ENCODE measurements at regions not wholly inside any gene's neighbourhood (a gene's known extent, or its start where the extent isn't known, plus 50 kb on each side); places are given as distances from the start of the nearest gene placed in this dataset.
"Not testable (repeated sequence)": the region's sequence is repeated elsewhere in the genome, so short reads cannot be mapped to it uniquely, and the experiment has no call there.

DNA sequence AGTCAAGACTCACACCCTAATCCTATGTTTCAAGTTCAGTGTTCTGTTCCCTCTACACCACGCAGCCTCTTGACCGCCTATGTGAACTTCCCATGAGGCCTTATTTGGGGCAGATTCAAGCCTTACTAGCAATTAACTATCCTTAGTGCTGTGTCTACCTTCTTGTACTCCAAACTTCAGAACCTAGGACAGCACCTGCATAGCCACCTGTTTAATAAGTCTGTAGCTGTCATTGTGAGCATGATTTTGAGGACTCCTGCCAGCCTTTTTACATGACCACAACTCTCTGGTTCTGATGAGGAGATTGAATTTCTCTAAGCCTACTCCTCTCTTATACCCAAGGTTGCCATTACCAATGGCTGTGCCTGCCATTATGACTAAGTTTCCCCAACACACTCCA, 50.8 kb upstream of the PCSK1 start:
- DNase-seq: no peak

DNA sequence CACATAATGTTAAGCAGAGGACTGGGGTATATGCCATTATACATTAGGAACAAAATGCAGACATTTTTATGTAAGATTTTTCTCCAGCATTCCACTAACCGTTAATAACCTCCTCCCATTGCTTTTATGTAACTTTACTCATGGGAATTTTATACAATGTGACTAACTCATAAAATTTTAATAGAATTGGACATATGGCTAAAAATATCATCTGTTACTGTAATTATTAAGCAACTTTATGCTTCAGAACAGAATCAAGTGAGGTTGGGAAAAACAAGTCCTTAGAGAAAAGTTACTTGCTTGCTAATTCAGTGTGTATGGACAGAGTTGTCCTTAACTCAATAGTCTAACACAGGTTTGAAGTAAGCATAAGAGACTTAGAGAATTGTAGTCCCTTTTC, 54.8 kb upstream of the PCSK1 start:
- no peak for DNase-seq

DNA sequence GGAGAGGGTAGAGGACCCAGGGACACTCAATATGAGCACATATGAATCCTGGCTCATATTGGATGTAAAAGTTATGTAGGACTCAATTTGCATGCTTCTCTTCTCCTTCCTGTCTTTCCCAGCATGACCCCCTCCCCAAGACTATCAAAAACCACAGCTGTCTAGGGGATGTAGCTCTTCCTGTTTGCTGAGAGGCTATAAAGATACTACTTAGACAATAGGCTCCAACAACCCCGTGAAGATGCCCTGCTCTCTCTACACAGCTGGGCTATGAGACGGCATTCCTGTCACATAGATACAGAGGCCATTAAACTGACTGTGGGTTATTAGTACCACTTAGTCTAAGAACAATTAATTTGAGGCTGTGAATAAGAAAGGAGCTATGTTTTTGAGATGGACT, 56.5 kb upstream of the PCSK1 start:
- DNase-seq: no peak

DNA sequence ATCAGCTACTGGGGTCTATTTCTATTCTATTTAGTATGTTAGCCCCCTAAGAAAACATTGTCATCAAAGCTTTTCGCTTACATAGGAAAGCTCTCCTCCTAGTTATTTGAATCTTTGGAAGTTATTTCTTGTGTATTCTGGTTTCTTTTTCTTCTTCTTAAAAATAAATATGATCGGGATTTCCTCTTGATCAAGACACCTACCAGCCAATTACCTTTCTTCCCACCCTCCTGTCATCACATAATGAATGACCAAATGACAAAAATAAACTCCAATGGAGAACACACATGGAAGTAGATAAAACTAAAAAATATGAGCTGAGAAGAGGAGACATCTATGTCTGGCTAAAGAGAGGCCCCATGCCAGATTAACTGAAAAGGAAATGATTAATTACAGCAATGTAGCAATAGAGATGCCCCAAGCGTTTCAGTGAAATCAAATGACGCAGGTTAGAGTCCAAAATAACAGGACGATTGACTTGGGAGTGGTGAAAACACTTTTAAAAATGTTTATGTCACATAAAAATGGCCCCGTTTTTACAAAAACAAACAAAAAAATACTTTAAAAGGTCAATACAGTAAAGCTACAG, 59.5 kb upstream of the PCSK1 start:
- no peak for DNase-seq

DNA sequence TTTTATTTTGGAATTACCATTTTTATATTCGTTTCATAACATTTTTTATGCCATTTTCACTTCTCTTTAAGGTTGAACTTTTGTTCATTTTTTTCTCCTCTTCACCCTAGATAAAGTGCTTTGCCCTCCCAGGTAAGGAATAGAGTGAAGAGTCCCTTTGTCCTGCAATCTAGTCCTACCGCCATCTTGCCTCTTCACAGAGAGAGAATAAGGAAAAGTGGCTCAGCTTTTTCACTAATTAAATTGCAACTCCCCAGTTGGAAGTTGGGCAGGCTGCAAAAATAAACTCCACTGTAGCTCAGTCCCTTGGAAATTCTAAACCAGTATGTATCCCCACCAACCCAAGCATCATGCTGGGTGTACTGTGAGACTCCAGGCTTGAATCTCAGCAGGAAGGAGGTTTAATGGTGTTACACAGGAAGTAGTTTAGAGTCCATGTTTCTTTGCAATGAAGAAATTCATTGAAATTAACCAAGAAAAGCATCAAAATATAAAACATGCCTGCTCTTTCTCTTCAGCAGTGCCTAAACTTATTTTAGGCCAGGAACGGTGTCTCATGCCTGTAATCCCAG, 60.3 kb upstream of the PCSK1 start:
- no peak for DNase-seq

DNA sequence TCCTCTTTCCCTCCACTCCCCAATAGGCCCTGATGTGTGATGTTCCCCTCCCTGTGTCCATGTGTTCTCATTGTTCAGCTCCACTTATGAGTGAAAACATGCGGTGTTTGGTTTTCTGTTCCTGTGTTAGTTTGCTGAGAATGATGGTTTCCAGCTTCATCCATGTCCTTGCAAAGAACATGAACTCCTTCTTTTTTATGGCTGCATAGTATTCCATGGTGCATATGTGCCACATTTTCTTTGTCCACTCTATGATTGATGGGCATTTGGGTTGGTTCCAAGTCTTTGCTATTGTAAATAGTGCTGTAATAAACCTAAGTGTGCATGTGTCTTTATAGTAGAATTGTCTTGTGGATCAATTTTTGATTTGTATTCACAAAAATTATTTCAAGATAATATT, 62.4 kb upstream of the PCSK1 start:
- DNase-seq: not testable (repeated sequence)

DNA sequence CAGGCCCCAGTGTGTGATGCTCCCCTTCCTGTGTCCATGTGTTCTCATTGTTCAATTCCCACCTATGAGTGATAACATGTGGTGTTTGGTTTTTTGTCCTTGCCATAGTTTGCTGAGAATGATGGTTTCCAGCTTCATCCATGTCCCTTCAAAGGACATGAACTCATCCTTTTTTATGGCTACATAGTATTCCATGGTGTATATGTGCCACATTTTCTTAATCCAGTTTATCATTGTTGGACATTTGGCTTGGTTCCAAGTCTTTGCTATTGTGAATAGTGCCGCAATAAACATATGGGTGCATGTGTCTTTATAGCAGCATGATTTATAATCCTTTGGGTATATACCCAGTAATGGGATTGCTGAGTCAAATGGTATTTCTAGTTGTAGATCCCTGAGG, 64.0 kb upstream of the PCSK1 start:
- not testable (repeated sequence) for DNase-seq

DNA sequence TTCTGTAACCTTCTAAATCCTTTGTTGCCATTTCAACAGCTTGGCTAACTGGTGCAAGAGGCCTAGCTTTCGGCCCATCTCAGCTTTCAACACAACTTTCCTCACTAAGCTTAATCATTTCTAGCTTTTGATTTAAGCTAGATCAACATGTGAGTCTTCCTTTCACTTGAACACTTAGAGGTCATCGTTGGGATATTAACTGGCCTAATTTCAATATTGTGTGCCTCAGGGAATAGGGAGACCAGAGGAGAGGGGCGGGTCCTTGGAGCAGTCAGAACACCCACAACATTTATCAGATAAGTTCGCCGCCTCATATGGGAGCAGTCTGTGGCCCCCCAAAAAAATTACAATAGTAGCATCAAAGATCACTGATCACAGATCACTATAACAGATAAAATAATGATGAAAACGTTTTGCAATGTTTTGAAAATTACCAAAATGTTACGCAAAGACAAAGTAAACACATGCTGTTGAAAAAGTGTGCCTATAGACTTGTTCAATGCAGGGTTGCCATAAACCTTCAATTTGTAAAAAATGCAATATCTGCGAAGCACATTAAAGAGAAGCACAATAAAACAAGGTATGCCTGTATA, 66.8 kb upstream of the PCSK1 start:
- DNase-seq: no peak

DNA sequence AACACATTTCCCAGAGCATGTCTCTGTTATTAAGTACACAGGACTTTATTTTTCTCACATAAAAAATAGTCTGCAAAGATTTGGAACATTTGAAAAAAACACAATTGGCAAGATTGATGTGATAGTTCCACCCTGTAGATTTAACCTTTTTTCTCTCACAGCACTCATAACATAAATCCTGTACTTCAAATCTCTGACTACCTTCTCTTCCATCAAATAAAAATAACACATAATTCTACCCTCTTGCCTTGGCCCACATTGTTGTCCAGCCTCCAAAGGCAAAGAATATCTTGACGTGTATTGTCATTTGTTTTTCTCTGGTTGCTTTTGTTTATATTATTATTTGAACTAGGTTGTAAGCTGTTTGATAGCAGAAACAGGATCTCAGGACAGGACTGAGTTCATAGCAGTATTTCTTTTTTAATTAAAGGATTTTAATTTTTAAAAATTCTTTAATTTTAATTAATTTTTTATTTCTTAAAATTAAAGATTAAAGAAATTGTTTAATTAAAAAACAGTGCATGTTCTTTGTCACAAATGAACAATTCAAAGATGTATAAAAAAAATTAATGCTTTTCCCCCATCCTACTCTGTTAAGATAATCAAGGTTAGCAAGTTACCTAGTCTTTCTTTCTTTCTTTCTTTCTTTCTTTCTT, 69.1 kb upstream of the PCSK1 start:
- no peak for DNase-seq

DNA sequence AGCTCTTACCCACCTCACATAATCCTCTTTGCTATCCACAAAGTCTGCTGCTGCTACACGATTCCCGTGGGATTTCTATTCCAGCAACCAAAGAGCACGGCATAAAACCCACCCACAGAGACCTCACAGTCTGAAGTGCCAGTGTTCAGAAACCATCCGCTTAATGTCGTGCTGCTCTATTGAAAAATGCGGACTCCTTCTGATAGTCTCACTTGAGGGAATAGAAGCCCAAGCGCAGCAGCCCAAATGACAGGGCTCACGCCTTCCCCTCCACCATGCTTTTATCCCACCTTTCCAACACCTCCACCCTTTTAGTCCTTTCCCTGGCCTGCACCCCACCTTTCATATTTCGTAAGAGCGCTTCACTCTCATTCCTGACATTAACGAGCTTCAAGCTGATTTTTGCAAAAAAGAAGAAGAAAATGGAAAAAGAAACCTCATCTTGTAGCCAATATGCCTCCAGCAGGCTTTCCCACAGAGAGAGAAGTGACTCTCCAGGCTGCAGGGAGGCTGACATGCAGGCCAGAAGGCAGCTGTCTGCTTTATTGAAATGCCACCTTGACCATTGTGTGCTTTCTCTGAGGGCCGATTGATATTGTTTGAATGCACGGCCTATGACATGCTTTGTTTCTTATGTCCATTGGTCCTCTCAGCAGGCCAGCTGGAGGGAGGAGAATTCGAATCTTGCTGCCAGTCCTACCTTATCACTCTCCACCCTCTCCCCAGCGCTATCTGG, 70.6 kb upstream of the PCSK1 start:
- no peak for DNase-seq

DNA sequence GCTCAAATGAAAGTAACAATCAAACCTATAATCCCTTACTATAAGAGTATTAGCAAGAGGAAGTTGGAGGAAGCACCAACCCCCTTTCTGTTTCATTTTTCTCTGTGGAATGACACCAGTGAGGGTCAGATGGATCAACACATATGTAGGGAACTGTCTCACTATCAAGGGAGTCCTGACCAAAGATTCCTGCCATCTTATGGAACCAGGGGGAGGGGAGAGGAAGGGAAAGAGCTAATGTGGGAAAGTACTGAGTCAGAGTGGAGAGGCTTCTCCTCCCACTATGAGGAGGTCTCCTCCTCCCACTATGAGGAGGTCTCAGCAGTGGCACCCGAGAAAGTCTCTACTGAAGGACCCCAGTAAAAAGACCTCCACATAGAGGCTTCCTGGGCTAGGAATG, 73.3 kb upstream of the PCSK1 start:
- DNase-seq: no peak

DNA sequence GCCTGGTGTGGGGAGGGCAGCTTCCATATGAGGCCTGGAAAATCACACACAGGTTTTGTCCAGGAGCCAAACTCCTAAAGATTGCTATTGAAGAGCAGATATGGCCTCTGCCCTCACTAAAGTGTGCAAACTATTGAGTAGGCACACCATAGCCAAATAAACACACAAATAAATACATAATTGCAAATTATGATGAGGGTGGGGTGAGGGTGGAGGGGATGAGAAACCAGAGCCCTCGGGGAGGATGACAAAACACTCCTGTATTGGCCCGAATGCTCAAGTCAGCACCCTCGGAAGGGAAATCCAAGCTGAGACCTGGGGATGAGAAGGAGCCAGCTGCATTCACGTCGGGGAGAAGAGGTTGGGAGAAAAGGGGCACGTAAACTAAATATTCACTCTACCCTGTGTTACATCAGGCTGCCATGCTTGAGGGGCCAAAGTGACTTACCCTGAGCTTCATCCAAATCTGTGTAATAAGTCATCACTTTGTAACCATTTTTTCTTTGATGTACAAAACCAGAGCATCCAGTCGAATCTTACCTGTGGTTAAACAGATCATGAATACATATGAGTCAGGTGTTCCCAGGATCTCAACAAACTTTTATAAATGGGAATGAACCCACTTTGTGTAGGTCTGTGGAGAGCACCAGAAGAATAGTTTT, 73.9 kb upstream of the PCSK1 start:
- no peak for DNase-seq

DNA sequence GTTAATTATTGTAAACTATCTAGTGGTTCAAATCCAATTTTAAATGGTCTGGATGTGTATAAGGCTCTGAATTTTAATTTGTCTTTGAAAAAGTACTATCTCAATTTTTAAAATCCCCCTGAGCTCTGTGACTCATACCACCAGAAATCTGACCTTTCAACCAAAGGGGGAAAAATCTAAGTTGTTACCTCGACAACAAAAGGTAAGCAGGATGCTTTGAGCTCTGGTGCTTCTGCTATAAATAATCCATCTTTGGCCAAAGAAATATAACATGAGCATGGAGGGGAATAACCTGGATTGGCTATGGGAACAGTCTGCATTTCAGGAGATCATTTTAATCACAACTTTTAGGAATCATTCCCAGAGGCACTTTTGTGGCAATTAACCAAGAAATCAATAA, 76.3 kb upstream of the PCSK1 start:
- DNase-seq: no peak

DNA sequence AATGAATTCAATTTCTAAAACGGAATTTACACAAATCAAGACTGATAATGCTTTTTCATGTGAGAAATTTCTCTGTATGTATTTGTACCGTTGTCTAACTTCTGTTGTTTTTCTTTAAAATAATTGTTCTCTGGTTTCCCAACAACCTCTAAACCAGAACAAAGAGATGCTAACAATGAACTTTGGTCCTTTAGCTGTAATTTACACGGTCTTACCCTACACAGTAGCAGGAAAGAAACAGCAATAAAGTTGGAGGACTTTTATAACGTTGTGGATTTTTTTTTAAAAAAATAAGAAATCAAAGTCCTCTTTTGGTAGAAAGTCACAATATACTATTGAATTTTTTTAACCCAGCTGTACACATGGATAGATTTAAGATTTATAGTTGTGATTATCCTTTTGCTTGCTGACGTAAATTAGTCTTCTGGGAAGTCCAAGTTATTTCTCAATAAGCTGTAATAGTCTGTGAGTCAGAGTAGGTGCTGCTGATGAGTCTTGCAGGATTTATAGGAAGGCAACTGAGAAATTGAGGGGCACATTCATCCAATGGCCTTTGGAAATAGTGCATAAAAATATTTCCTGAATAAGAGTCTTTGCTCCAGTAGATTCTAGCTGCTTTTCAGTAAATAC, 76.8 kb upstream of the PCSK1 start:
- no peak for DNase-seq

DNA sequence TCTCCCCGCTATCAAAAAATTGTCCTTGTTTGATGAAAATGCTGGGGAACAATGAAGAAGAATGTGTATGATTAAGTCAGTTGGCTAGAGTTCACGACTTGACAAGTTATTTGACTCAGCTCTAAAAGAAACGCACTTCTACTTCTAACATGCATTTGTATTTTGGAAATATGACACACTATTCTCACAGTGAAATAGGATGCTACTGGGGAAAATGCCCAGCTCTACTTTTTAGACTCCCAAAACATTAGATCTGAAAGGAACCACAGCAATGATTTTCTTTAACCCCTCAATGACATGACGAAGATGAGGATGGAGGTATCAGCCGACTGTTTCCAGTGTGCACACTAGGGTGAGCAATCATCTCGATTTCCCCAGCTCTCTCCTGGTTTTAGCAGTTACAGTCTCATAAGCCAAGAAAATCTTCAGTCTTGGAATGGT, 83.6 kb upstream of the PCSK1 start:
- DNase-seq: no peak

DNA sequence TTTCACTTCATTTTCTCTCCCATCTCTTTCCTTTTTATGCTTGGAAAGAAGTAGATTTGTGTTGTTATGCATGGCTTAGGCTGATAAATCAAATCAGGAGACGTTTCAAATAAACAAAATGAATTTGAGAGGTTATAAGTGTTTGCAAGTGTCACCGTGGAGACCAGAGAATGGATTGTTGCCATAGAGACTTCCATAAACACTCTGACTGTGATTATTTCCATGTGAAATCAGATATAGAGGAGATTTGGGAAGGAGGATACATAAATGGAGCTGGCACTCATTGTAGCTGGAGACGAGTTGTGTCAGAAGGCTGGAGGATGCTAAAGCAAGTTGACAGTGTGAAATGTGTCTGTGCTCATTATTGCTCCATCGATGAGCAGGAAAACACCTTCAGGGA, 84.2 kb upstream of the PCSK1 start:
- no peak for DNase-seq

DNA sequence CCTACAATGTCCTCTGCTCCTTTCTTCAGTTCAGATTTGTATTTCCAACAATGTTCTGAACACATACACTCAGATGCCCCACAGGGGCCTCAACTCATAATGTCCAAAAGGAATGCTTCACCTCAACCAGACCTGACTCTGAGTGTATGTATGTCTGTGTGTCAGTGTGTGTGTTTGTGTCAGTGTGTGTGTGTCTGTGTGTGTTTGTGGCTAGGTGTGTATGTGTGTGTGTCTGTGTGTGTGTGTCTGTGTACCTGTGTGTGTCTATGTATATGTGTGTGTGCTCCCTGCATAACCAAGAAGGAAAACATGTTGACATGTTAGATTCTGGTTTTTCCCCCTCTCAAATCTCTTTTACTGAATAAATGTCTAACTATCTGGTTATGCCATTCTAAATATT, 87.3 kb upstream of the PCSK1 start:
- no peak for DNase-seq

DNA sequence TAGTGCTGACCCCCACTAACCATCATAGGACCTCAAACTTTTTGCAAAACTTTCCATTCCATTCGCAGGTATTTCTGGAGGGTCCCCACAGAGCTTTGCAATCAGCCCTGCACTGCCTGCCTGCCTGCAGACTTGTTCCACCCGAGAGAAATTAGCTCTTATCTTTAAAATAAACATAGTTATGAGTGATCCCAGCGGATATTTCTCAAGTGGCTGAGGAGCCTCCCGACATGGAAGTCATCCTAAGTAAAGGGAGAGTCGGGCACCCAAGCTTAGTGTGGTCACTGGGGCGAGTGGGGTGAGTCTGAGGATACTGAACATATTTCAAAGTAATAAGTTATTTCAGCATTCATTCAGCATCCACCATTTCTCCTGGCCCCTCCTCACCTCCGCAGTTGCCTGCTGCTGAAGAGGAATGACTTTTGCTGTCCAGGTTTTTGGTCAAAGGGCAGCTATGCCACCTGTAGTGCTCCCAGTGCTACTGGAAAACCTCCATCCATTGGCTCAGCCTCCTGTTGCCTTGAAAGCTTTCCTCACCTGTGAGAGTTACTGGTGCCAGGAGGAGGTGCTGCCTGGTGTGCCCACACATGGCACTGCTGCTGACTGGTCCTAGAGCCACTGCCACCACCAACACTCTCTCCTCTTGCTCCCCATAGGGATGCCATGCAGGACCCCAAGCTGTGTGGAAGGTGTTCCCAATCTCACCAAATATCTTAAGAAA, 89.7 kb upstream of the PCSK1 start:
- DNase-seq: no peak

DNA sequence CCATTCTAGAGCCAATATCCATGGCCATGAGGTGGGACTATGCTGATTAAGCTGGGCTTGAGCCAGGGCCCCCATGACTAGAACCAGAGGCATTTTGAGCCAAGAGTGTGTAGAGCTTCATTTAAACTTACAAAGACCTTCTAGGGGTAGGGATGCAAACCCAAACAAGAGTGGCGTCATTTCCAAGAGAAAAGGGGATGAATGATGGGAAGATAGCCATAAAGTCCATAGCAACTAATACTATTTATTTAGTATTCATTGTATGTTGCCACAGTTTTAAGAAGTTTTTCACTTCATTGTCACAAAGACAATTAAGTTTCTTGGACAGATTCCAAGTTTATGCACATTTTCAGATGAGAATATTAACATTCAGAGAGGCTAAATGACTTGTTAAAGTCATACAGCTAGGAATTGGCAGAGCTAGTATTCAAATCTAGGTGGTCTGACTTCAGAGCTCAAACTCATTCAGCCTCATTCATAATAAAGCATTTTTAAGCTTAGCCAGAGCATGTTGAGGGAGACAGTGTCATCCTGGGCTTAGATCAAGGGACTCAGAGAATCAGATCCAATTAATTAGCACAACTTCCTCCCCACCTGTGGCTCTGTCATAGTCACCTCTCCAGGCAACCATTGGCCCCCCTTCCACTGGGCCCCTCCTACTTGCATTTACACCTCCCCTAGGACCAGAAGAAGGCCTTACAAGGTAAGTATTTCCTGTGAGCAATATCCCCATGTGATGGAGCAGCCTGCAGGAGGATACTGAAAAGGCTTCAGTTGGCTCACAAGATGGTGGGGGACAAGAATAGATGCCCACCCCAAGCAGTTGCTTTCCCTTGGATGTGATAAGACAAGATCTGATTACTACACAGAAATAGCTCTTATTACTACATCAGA, 95.0 kb upstream of the PCSK1 start:
- DNase-seq: no peak

DNA sequence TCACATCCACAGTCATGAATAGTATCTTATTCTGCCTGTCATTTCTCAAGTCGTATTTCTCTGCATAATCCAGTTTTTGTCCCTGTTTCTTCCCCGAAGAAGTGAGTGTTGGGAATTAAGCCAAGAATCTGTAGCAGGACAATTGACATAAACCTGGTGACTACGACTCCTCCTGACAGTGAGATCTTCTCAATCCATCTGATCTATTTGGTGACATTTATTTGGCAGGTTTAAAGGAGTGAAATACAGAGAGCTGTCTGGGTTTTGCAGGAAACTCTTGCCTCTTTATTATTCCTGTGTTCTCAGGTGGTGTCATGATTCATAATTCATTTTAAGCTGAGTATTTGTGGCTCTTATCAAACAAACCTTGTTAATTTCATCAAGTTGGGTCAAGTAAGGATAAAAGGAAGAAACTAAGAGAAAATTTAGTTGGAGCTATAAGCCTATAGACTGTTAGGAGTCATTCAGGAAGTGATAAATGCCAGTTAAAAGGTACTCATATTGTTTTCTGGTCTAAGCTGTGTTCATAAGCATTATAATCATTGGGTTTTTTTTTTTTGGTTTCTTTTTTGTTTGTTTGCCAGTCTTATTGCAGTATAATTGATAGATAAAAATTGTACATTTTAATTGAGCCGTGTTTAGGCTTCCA, 95.9 kb upstream of the PCSK1 start:
- DNase-seq: no peak
